ENCODE measurements at regions not wholly inside any gene's neighbourhood (a gene's known extent, or its start where the extent isn't known, plus 50 kb on each side); places are given as distances from the start of the nearest gene placed in this dataset.

DNA sequence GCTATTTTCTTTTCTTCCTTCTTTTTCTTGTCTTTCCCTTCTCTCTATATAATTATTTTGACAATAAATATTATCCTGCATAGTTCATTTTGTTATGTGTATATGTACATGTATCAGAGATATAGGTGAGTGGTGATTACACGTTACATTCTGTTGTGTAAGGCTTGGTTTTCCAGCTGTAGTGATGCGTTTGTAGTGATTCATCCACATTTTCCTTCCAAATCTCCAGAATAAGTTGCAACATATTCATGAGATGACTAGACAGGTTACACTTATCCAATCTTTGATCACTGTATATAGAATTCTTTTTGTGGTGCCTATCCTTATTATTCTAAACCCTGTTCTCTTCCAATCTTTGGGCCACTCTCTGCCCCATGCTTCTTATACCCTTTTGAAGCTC is 540.2 kb downstream of the GBA3 start:
- no peak overlapping the region for H3K14ac ChIP-seq (ENCODE audit: insufficient read depth, low read length)
- no peak overlapping the region for H2BK12ac ChIP-seq (ENCODE audit: insufficient read length, low read depth, low read length)
- no CpG with 5 or more reads among the region's 2 CpGs for WGBS (ENCODE audit: extremely low coverage, insufficient read length, low lambda C conversion rate)
- no peak overlapping the region for H3K9ac ChIP-seq (ENCODE audit: extremely low read depth, insufficient read length, low read length)
- H3K27me3 ChIP-seq (ENCODE audit: insufficient read depth, low read length): no peaks in the 10 kb centered on the region
- H4K8ac ChIP-seq (replicated peaks; ENCODE audit: insufficient read length, low read depth, low read length): no peak overlapping the region
- TF ChIP-seq, protein P1, sequence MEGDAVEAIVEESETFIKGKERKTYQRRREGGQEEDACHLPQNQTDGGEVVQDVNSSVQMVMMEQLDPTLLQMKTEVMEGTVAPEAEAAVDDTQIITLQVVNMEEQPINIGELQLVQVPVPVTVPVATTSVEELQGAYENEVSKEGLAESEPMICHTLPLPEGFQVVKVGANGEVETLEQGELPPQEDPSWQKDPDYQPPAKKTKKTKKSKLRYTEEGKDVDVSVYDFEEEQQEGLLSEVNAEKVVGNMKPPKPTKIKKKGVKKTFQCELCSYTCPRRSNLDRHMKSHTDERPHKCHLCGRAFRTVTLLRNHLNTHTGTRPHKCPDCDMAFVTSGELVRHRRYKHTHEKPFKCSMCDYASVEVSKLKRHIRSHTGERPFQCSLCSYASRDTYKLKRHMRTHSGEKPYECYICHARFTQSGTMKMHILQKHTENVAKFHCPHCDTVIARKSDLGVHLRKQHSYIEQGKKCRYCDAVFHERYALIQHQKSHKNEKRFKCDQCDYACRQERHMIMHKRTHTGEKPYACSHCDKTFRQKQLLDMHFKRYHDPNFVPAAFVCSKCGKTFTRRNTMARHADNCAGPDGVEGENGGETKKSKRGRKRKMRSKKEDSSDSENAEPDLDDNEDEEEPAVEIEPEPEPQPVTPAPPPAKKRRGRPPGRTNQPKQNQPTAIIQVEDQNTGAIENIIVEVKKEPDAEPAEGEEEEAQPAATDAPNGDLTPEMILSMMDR (conservative IDR thresholded peaks at IDR 0.05): no peak
- H2BK15ac ChIP-seq (ENCODE audit: low read depth, low read length): no peak overlapping the region
- no peaks in the 10 kb centered on the region for H3K79me2 ChIP-seq (ENCODE audit: insufficient read depth, low read length)
- Mint-ChIP-seq H3K4me1 (peaks cover 20 to 28% of the 10 kb centered on the region in 2 experiments), H3K9me3 (no peaks in the 10 kb centered on the region), H3K4me3 (no peak overlapping the region), H3K27me3 (ENCODE audit: low read depth) (no peaks in the 10 kb centered on the region), H3K27ac (no peak overlapping the region; a peak in 1 of 7 replicates), H3K36me3 (ENCODE audit: insufficient read depth in 1 of 3, low read depth in 3 of 3) (no peaks in the 10 kb centered on the region)
- no peak for DNase-seq
- no peak overlapping the region for H2AFZ ChIP-seq (ENCODE audit: low read length)
- no peak overlapping the region for H2AK5ac ChIP-seq (ENCODE audit: insufficient read length, low read length)
- no peak overlapping the region for H3K18ac ChIP-seq (ENCODE audit: insufficient read length, low read depth, low read length)
- H3K4me2 ChIP-seq (ENCODE audit: insufficient read depth, insufficient read length, low read length): no peak overlapping the region
- no peaks in the 10 kb centered on the region for H3K79me1 ChIP-seq (ENCODE audit: insufficient read depth, low read depth, low read length, poor library complexity, severe bottlenecking)
- no peak overlapping the region for H4K5ac ChIP-seq (ENCODE audit: insufficient read length, low read depth, low read length)
- H2BK120ac ChIP-seq (ENCODE audit: low read depth, low read length, poor library complexity, severe bottlenecking): no peak overlapping the region
- no peak overlapping the region for H2BK5ac ChIP-seq (ENCODE audit: insufficient read length, low read length)
- H3K4me1 ChIP-seq (ENCODE audit: insufficient read depth, low read length): peaks cover 10% of the 10 kb centered on the region; the same call in 1 of the 2 replicates
- no peak overlapping the region for H3T11ph ChIP-seq (ENCODE audit: low read length)
- H3K23me2 ChIP-seq (ENCODE audit: insufficient read length, low read depth, low read length, poor library complexity, severe bottlenecking): no peaks in the 10 kb centered on the region
- no peak overlapping the region for H3K4ac ChIP-seq (ENCODE audit: low read depth, low read length)
- H2BK20ac ChIP-seq (ENCODE audit: low read depth, low read length, poor library complexity, severe bottlenecking): no peak overlapping the region
- no peak overlapping the region for H4K91ac ChIP-seq (ENCODE audit: insufficient read length, low read depth, low read length)
- no peaks in the 10 kb centered on the region for H3K9me3 ChIP-seq (ENCODE audit: control insufficient read depth, low read depth, low read length)
- no peak overlapping the region for H3K56ac ChIP-seq (ENCODE audit: insufficient read length, low read depth, low read length)
- H4K20me1 ChIP-seq (ENCODE audit: control insufficient read depth, insufficient read depth, insufficient read length): no peaks in the 10 kb centered on the region
- no peak overlapping the region for H3K23ac ChIP-seq (ENCODE audit: insufficient read length, low read depth, low read length)
- H3K27ac ChIP-seq (ENCODE audit: insufficient read length, low read depth, low read length): no peak overlapping the region
